Smooth muscle cell (in vitro differentiated cells): ENCODE measurements at regions not wholly inside any gene's neighbourhood (a gene's known extent, or its start where the extent isn't known, plus 50 kb on each side); places are given as distances from the start of the nearest gene placed in this dataset.
"Not testable (repeated sequence)": the region's sequence is repeated elsewhere in the genome, so short reads cannot be mapped to it uniquely, and the experiment has no call there.

Experiments used
- DNase-seq: peaks from one replicate; lab custom pipeline; 2025; ENCODE audit not compliant: unreplicated experiment; lab: John Stamatoyannopoulos, UW
- H2AFZ ChIP-seq: fragments of 200-600 bp; sonication (generic); 2 replicates; pipeline ENCODE4 v1.6.0; 2016; ENCODE audit warnings: antibody characterized with exemption, low read depth, mild to moderate bottlenecking
- H3F3A ChIP-seq: fragments of 200-600 bp; sonication (generic); 2 replicates; pipeline ENCODE4 v1.6.0; 2017; ENCODE audit warnings: antibody characterized with exemption, low read depth
- H3K27ac ChIP-seq: fragments of 200-600 bp; sonication (generic); 2 replicates; pipeline ENCODE4 v1.5.1; 2016; ENCODE audit warnings: low read depth, mild to moderate bottlenecking
- H3K27me3 ChIP-seq: fragments of 200-600 bp; sonication (generic); 2 replicates; pipeline ENCODE4 v1.6.1; 2016; ENCODE audit warnings: low read depth, mild to moderate bottlenecking
- H3K36me3 ChIP-seq: fragments of 200-600 bp; sonication (generic); 2 replicates; pipeline ENCODE4 v1.5.1; 2016; ENCODE audit warnings: low read depth
- H3K4me1 ChIP-seq: fragments of 200-600 bp; sonication (generic); 2 replicates; pipeline ENCODE4 v1.5.1; 2016; ENCODE audit warnings: low read depth
- H3K4me2 ChIP-seq: fragments of 200-600 bp; sonication (generic); 2 replicates; pipeline ENCODE4 v1.6.0; 2016; ENCODE audit warnings: mild to moderate bottlenecking
- H3K4me3 ChIP-seq: fragments of 200-600 bp; sonication (generic); 2 replicates; pipeline ENCODE4 v1.5.1; 2016; ENCODE audit warnings: mild to moderate bottlenecking
- H3K79me2 ChIP-seq: fragments of 200-600 bp; sonication (generic); 2 replicates; pipeline ENCODE4 v1.6.0; 2016; ENCODE audit warnings: low read depth, mild to moderate bottlenecking
- H3K9ac ChIP-seq: fragments of 200-600 bp; sonication (generic); 2 replicates; pipeline ENCODE4 v1.6.0; 2016; ENCODE audit warnings: low read depth
- H3K9me3 ChIP-seq: fragments of 200-600 bp; sonication (generic); replicated peaks from 2 replicates; pipeline ENCODE4 v1.5.1; 2016; ENCODE audit warnings: low read depth
- H4K20me1 ChIP-seq: fragments of 200-600 bp; sonication (generic); 2 replicates; pipeline ENCODE4 v1.6.0; 2016; ENCODE audit warnings: low read depth
- CTCF ChIP-seq: fragments of 200-600 bp; sonication (generic); IDR thresholded peaks from 2 replicates; pipeline ENCODE4 v1.5.1; 2017; ENCODE audit warnings: borderline replicate concordance, mild to moderate bottlenecking, antibody characterized with exemption; ENCODE audit not compliant: insufficient read depth, poor library complexity, severe bottlenecking
- WGBS: methylation state at CpG from one replicate; pipeline ENCODE4 v1.1.7; 2016; ENCODE audit warnings: low lambda C conversion rate; 5-methylcytosine and 5-hydroxymethylcytosine counted together

- Histone ChIP-seq H3K4me1 (no peaks in the 10 kb centered on the region), H3K79me2 (no peaks in the 10 kb centered on the region), H3K27ac (no peak overlapping the region), H3K4me3 (no peak overlapping the region), H3K4me2 (no peak overlapping the region), H4K20me1 (no peaks in the 10 kb centered on the region), H3F3A (no peaks in the 10 kb centered on the region), H3K27me3 (no peaks in the 10 kb centered on the region), H3K36me3 (no peaks in the 10 kb centered on the region), H3K9ac (no peak overlapping the region), H3K9me3 (no peaks in the 10 kb centered on the region), H2AFZ (no peak overlapping the region)
- no peak for DNase-seq
- TF ChIP-seq CTCF = no peak
These were observed 1188.2 kb upstream of the FAM98A start for GRCh38 chr2:34787341-34787740.

GRCh38 chr2:34785206-34785785 is 1186.2 kb upstream of the FAM98A start:
- Histone ChIP-seq H3K4me3 (no peak overlapping the region), H4K20me1 (no peaks in the 10 kb centered on the region), H2AFZ (no peak overlapping the region), H3K79me2 (no peaks in the 10 kb centered on the region), H3K27ac (no peak overlapping the region), H3K4me2 (no peak overlapping the region), H3K4me1 (no peaks in the 10 kb centered on the region), H3K9me3 (no peaks in the 10 kb centered on the region), H3K9ac (no peak overlapping the region), H3K27me3 (no peaks in the 10 kb centered on the region), H3K36me3 (no peaks in the 10 kb centered on the region), H3F3A (no peaks in the 10 kb centered on the region)
- no peak for DNase-seq
- WGBS = 91% methylated on average over 3 of the region's 3 CpGs
- no peak for TF ChIP-seq CTCF

- no peaks in the 10 kb centered on the region for H3K9me3 ChIP-seq
- DNase-seq = no peak
- H3K79me2 ChIP-seq = no peaks in the 10 kb centered on the region
- H3K4me2 ChIP-seq = no peak overlapping the region
- 100% methylated on average over 1 of the region's 1 CpG for WGBS
- H4K20me1 ChIP-seq = no peaks in the 10 kb centered on the region
- no peaks in the 10 kb centered on the region for H3F3A ChIP-seq
- TF ChIP-seq CTCF = no peak
- H3K4me1 ChIP-seq = no peaks in the 10 kb centered on the region
- no peaks in the 10 kb centered on the region for H3K36me3 ChIP-seq
- H2AFZ ChIP-seq = no peak overlapping the region
- no peaks in the 10 kb centered on the region for H3K27me3 ChIP-seq
- no peak overlapping the region for H3K9ac ChIP-seq
- no peak overlapping the region for H3K4me3 ChIP-seq
- H3K27ac ChIP-seq = no peak overlapping the region
These were observed 1185.6 kb upstream of the FAM98A start for GRCh38 chr2:34784701-34785100.

GRCh38 chr2:34750742-34751141 is 1151.6 kb upstream of the FAM98A start:
- not testable (repeated sequence) for H3K36me3 ChIP-seq, H3F3A ChIP-seq, H4K20me1 ChIP-seq, H3K27ac ChIP-seq, H3K27me3 ChIP-seq, DNase-seq, H3K79me2 ChIP-seq, H2AFZ ChIP-seq, H3K4me1 ChIP-seq, H3K9ac ChIP-seq, H3K4me2 ChIP-seq, H3K4me3 ChIP-seq, H3K9me3 ChIP-seq
- WGBS = 80% methylated on average over 7 of the region's 7 CpGs
